M059J (cell line): ENCODE measurements at regions not wholly inside any gene's neighbourhood (a gene's known extent, or its start where the extent isn't known, plus 50 kb on each side); places are given as distances from the start of the nearest gene placed in this dataset.

ENCODE experiments used
- DNase-seq: peaks from one replicate; pipeline ENCODE4 v3.0.0-alpha.2; 2012; ENCODE audit warnings: low read depth

GRCh38 chr7:73963252-73963822 is 64.6 kb upstream of the ELN start:
- DNase-seq = peak; percentile 26

GRCh38 chr7:73964786-73965185 is 63.2 kb upstream of the ELN start:
- DNase-seq = no peak

GRCh38 chr7:73966062-73966940 is 61.7 kb upstream of the ELN start:
- DNase-seq = no peak

GRCh38 chr7:73966941-73967831 is 60.8 kb upstream of the ELN start:
- no peak for DNase-seq

GRCh38 chr7:73967832-73968290 is 60.1 kb upstream of the ELN start:
- no peak for DNase-seq

DNA sequence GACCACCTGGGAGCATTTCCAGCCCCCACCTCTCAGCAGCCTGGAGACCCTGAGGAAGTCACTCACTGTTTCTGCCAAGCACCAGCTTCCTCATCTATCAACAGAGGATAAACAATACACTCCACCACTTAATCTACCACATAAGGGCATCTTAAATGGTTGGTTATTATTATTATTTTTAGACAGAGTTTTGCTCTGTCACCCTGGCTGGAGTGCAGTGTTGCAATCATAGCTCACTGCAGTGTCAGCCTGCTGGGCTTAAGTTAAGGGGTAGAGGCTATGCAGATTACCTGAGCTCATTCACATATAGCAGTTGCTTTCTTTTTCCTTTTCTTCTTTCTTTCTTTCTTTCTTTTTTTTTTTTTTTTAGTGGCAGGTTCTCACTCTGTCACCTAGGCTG is 59.5 kb upstream of the ELN start:
- no peak for DNase-seq

GRCh38 chr7:73969991-73970390 is 58.0 kb upstream of the ELN start:
- DNase-seq = no peak

- DNase-seq = no peak
These were observed 57.2 kb upstream of the ELN start for GRCh38 chr7:73970801-73971229.

- no peak for DNase-seq
These were observed 56.7 kb upstream of the ELN start for GRCh38 chr7:73971322-73971703.

- DNase-seq = no peak
These were observed 56.1 kb upstream of the ELN start for GRCh38 chr7:73971704-73972341.

- no peak for DNase-seq
These were observed 55.4 kb upstream of the ELN start for GRCh38 chr7:73972614-73973013.

DNA sequence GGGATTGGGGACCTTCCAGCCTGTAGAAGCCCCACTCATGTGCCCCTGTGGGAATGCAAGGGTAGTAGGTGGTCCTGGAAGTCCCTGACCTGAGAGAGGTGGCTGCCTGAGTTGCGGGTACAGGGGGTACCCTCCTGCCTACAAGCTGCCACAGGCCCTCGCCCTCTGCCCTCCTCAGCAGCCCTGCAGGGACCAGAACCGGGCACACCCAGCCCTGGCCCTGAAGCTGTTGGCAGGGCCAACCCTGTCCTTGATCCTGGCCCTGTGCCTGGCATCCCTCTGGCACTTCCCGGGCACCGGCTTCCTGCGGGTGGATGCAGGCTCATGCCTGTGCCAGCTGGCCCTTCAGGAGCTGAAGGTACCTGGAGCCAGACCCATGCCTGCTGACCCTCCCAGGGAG is 54.9 kb upstream of the ELN start:
- DNase-seq = no peak

DNA sequence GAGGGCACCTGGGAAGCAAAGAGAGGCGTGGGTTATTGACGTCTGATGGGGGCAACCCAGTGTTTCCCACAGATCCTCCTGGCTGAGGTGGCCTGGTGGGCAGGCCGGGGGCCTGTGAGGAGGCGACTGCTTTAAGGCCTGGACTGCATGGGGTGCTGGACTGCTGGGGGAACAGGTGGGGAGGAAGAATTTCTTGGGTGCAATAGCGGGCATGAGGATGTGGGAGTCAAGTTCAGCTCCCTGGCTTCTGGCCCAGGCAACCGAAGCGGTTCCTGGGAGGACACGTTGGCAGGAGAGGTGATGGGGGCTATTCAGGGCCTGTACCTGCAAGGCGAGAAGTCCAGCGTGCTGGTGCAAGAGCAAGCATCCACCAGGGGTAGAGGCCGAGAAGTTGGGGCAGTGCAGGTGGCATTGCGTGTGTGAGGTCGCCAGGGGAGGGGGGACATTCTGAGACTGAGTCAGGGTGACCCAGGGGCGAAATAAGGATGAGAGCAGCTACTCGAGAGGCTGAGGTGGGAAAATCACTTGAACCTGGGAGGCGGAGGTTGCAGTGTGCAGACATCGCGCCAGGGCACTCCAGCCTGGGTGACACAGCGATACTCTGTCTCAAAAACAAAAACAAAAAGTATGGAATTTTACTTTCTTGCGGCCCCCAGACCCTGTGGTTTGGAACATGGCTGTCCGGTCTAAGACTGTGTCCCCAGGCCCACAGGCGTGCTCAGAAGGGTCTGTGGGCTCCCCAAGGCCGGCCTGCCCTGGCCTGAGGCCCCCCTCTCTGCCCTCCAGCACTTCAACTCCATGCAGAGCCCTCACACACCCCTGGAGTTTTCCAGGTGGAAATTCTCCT is 53.6 kb upstream of the ELN start:
- no peak for DNase-seq

- no peak for DNase-seq
These were observed 52.7 kb upstream of the ELN start for GRCh38 chr7:73974948-73975926.

DNA sequence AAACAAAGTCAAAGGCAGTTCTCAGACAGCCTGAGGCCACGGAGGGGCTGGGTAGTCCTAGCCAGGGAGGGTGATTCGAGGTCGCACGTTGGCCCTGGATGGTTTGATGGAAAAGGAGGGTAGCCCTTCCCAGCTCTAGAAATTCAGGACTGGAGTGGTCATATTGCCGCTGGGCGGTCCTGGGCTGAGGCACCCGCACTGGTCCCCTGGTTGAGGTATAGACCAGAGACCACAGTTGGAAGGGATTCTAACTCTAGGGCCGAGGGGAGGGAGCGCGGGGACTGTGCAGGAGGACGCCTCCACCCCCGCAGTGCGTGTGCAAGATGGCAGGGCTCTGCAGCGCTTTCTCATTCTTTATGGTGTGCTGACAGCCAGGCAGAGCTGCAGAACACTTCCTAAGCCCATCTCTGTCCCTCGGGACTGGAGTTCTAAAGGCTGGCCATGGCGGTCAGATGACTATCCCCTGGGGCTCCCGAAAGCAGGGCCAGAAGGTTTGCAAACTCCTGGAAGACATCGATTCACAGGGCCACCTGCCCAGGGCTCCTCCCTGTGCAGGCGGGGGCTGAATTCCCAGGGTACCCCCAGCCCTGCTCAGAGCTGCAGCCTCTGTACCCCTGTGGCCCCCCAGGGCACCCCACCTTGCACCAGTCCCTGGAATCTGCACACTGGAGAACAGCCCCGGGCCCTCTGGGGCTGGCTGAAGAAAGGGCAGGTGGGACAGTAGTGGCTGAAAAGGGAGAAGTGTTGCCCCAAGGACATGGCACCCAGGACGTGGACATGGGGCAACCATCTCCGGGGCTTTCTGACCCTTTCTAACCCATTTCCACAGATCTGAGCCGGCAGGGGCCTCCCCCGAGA is 51.0 kb upstream of the ELN start:
- DNase-seq = no peak

DNA sequence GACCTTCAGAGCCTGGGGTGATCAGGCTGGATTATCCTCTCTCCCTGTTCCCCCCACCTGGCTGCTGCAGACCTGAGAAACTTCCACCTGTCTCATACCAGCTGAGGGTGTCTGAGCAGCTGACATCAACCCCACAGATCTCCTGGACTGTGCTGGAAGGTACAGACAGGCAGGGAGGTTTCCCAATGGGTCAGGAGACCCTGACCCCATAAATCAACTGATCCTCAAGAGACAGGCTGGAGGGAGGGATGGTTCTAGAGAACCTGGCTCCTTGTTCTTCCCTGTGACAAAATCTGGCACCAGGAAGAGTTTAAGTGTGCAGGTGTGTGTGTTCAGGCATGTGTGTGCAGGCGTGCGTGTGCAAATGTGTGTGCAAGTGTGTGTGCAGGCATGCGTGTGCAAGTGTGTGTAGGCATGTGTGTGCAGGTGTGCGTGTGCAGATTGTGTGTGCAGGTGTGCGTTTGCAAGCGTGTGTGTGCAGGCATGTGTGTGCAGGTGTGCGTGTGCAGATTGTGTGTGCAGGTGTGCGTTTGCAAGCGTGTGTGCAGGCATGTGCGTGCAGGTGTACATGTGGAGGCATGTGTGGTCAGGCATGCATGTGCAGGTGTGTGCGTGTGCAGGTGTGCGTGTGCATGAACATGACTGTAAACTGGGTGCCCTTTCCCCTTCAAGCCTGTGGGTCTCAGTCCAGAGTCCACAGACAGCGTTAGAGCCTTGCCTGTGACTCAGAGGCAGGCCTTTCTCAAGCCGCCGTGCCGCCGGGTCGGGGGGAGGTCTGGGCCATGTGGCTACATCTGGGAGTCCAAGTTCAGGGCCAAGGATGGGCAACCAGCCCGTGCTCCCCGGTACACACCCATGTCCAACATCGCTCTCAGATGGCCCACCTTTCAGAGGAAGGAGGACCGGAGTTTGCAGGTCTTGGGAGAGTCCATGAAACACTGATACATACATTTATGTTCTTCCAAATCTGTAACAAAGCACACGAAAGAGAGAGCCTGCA is 50.1 kb upstream of the ELN start:
- peak; percentile 27 for DNase-seq
